ENCODE measurements at regions not wholly inside any gene's neighbourhood (a gene's known extent, or its start where the extent isn't known, plus 50 kb on each side); places are given as distances from the start of the nearest gene placed in this dataset.

- DNase-seq: no peak
Observed at GRCh38 chr3:72698154-72698917, 149.9 kb downstream of the SHQ1 start.

- no peak for DNase-seq
Observed at GRCh38 chr3:72697717-72698116, 150.5 kb downstream of the SHQ1 start.

GRCh38 chr3:72696815-72697214 lies 151.4 kb downstream of the SHQ1 start:
- DNase-seq: no peak

GRCh38 chr3:72694398-72694797 lies 153.8 kb downstream of the SHQ1 start:
- DNase-seq: no peak

GRCh38 chr3:72692990-72693389 lies 155.3 kb downstream of the SHQ1 start:
- DNase-seq: no peak

- no peak for DNase-seq
Observed at GRCh38 chr3:72690629-72691028, 157.6 kb downstream of the SHQ1 start.

GRCh38 chr3:72682936-72683452 lies 165.3 kb downstream of the SHQ1 start:
- DNase-seq: no peak

GRCh38 chr3:72681598-72681997 lies 166.6 kb downstream of the SHQ1 start:
- DNase-seq: no peak

GRCh38 chr3:72680766-72681165 lies 167.5 kb downstream of the SHQ1 start:
- DNase-seq: no peak

GRCh38 chr3:72679540-72680198 lies 168.6 kb downstream of the SHQ1 start:
- no peak for DNase-seq

- peak; percentile 7 for DNase-seq
Observed at GRCh38 chr3:72678867-72679266, 169.4 kb downstream of the SHQ1 start.

- DNase-seq: no peak
Observed at GRCh38 chr3:72678380-72678779, 169.9 kb downstream of the SHQ1 start.

- DNase-seq: no peak
Observed at GRCh38 chr3:72675243-72675642, 173.0 kb downstream of the SHQ1 start.

GRCh38 chr3:72673011-72673771 lies 175.1 kb downstream of the SHQ1 start:
- no peak for DNase-seq

- DNase-seq: no peak
Observed at GRCh38 chr3:72669224-72669623, 179.0 kb downstream of the SHQ1 start.

GRCh38 chr3:72666447-72666755 lies 181.8 kb downstream of the SHQ1 start:
- DNase-seq: no peak

GRCh38 chr3:72665701-72666446 lies 182.4 kb downstream of the SHQ1 start:
- peak; percentile 74 for DNase-seq

- DNase-seq: no peak
Observed at GRCh38 chr3:72665103-72665502, 183.1 kb downstream of the SHQ1 start.

- no peak for DNase-seq
Observed at GRCh38 chr3:72664184-72664975, 183.9 kb downstream of the SHQ1 start.

- no peak for DNase-seq
Observed at GRCh38 chr3:72663429-72663828, 184.8 kb downstream of the SHQ1 start.

- DNase-seq: no peak
Observed at GRCh38 chr3:72661115-72661457, 187.2 kb downstream of the SHQ1 start.
